Aorta (tissue), 5 donors: ENCODE measurements at regions not wholly inside any gene's neighbourhood (a gene's known extent, or its start where the extent isn't known, plus 50 kb on each side); places are given as distances from the start of the nearest gene placed in this dataset.

ENCODE experiments used
- ATAC-seq: fragments of 200-7000 bp; cut with Tn5 transposase; one replicate; pipeline ENCODE4 v1.9.1; 2022; ENCODE audit warnings: moderate library complexity; ENCODE audit not compliant: low FRiP score
- DNase-seq, 2 donors: peaks; one replicate each; pipeline ENCODE4 v3.0.0-alpha.2; 2020
- H3K27ac ChIP-seq, 2 donors: one replicate each; pipeline ENCODE4 v1.5.1; 2013; ENCODE audit warnings: low read length in 2 of 2, mild to moderate bottlenecking in 2 of 2, moderate library complexity in 2 of 2, control low read depth in 1 of 2, inconsistent platforms in 1 of 2, low read depth in 1 of 2
- H3K27me3 ChIP-seq, 2 donors: one replicate each; pipeline ENCODE4 v1.6.1; 2013; ENCODE audit warnings: control low read depth in 1 of 2, low read length in 1 of 2, mild to moderate bottlenecking in 1 of 2, moderate library complexity in 1 of 2; ENCODE audit not compliant: insufficient read depth in 2 of 2, control insufficient read depth in 1 of 2
- H3K36me3 ChIP-seq, 2 donors: one replicate each; pipeline ENCODE4 v1.6.1; 2013; ENCODE audit warnings: control low read depth in 1 of 2, low read length in 1 of 2, mild to moderate bottlenecking in 1 of 2; ENCODE audit not compliant: insufficient read depth in 2 of 2, control insufficient read depth in 1 of 2
- H3K4me1 ChIP-seq, 2 donors: one replicate each; pipeline ENCODE4 v1.6.1; 2013; ENCODE audit warnings: low read length in 2 of 2, control low read depth in 1 of 2, mild to moderate bottlenecking in 1 of 2, moderate library complexity in 1 of 2; ENCODE audit not compliant: insufficient read depth in 2 of 2, control insufficient read depth in 1 of 2
- H3K4me3 ChIP-seq, 2 donors: one replicate each; pipeline ENCODE4 v1.5.1; 2013; ENCODE audit warnings: low read length in 2 of 2, control low read depth in 1 of 2, mild to moderate bottlenecking in 1 of 2
- H3K9me3 ChIP-seq: one replicate; pipeline ENCODE4 v1.6.1; 2013; ENCODE audit warnings: mild to moderate bottlenecking, low read length; ENCODE audit not compliant: control insufficient read depth
- WGBS, 2 donors: extraction: QIAGEN DNeasy Blood & Tissue Kit; methylation state at CpG; one replicate each; pipeline ENCODE4 v1.1.7; 2013; 5-methylcytosine and 5-hydroxymethylcytosine counted together
- intact Hi-C, 2 donors: fragments of 100-400 bp; cut with DNase I; formaldehyde crosslinking; loops; one replicate each; pipeline versions ENCODE4 v1.14.2 to v1.15.0; 2022
- donor health status: healthy with polysubstance abuse.
- donor health status: Bipolar disorder and iron deficiency.
- donor health status: DM: no; HTN: no; CAD: no.
- donor health status: DM: no; HTN: no; CAD: no.
- donor health status: DM: yes; HTN: yes; CAD: no.

- ATAC-seq, result no peak
- no peak overlapping the region for H3K27ac ChIP-seq
Measured at GRCh38 chr7:25481891-25482290, 253.6 kb upstream of the NPVF start.

GRCh38 chr7:25482631-25483030 lies 254.3 kb upstream of the NPVF start:
- Histone ChIP-seq H3K9me3 (no peaks in the 10 kb centered on the region), H3K36me3 (no peaks in the 10 kb centered on the region), H3K4me1 (peaks cover 0 to 1% of the 10 kb centered on the region in 2 donors), H3K4me3 (no peak overlapping the region), H3K27me3 (no peaks in the 10 kb centered on the region), H3K27ac (no peak overlapping the region)
- no peak for ATAC-seq
- intact Hi-C loops, result no loop called here
- DNase-seq, result no peak

More at GRCh38 chr7:25481891-25482290, 253.6 kb upstream of the NPVF start:
- Histone ChIP-seq H3K4me3 (no peak overlapping the region), H3K36me3 (no peaks in the 10 kb centered on the region), H3K9me3 (no peaks in the 10 kb centered on the region), H3K4me1 (peaks cover 0 to 1% of the 10 kb centered on the region in 2 donors), H3K27me3 (no peaks in the 10 kb centered on the region)
- DNase-seq, result no peak
- intact Hi-C loops, result no loop called here

- intact Hi-C loops, result no loop called here
- H3K4me1 ChIP-seq, result peaks cover 0 to 1% of the 10 kb centered on the region in 2 donors
- H3K4me3 ChIP-seq, result no peak overlapping the region
- H3K27me3 ChIP-seq, result no peaks in the 10 kb centered on the region
- H3K27ac ChIP-seq, result no peak overlapping the region
- no peak for DNase-seq
- no peaks in the 10 kb centered on the region for H3K36me3 ChIP-seq
- WGBS, 2 donors, result 56 to 77% methylated on average over 1 of the region's 1 CpG
- no peak for ATAC-seq
- H3K9me3 ChIP-seq, result no peaks in the 10 kb centered on the region
Measured at GRCh38 chr7:25485026-25485425, 256.7 kb upstream of the NPVF start.

- Histone ChIP-seq H3K36me3 (no peaks in the 10 kb centered on the region), H3K9me3 (no peaks in the 10 kb centered on the region), H3K4me1 (peaks cover 0 to 1% of the 10 kb centered on the region in 2 donors), H3K27ac (no peak overlapping the region), H3K27me3 (no peaks in the 10 kb centered on the region), H3K4me3 (no peak overlapping the region)
- 57 to 58% methylated on average over 2 of the region's 2 CpGs for WGBS, 2 donors
- intact Hi-C loops, result no loop called here
- no peak for DNase-seq
- no peak for ATAC-seq
Measured at GRCh38 chr7:25486656-25487055, 258.4 kb upstream of the NPVF start.

GRCh38 chr7:25493805-25494366 lies 265.6 kb upstream of the NPVF start:
- Histone ChIP-seq H3K4me1 (no peaks in the 10 kb centered on the region), H3K9me3 (no peaks in the 10 kb centered on the region), H3K36me3 (no peaks in the 10 kb centered on the region), H3K27ac (no peak overlapping the region), H3K4me3 (no peak overlapping the region), H3K27me3 (no peaks in the 10 kb centered on the region)
- ATAC-seq (no peak), DNase-seq (no peak)
- WGBS, 2 donors, result 92 to 95% methylated on average over 8 of the region's 8 CpGs
- intact Hi-C loops, result no loop called here

GRCh38 chr7:25494896-25495295 lies 266.6 kb upstream of the NPVF start:
- no peaks in the 10 kb centered on the region for H3K4me1 ChIP-seq
- H3K27me3 ChIP-seq, result no peaks in the 10 kb centered on the region
- no peak overlapping the region for H3K27ac ChIP-seq
- DNase-seq, result no peak
- intact Hi-C loops, result no loop called here
- WGBS, 2 donors, result 98 to 100% methylated on average over 2 of the region's 2 CpGs
- no peaks in the 10 kb centered on the region for H3K9me3 ChIP-seq
- H3K4me3 ChIP-seq, result no peak overlapping the region
- no peak for ATAC-seq
- no peaks in the 10 kb centered on the region for H3K36me3 ChIP-seq

- intact Hi-C loops, result no loop called here
- 52 to 55% methylated on average over 11 of the region's 11 CpGs for WGBS, 2 donors
- DNase-seq, result no peak
- no peak overlapping the region for H3K4me3 ChIP-seq
- no peaks in the 10 kb centered on the region for H3K4me1 ChIP-seq
- H3K27ac ChIP-seq, result no peak overlapping the region
- H3K9me3 ChIP-seq, result no peaks in the 10 kb centered on the region
- ATAC-seq, result peak; percentile 41
- H3K27me3 ChIP-seq, result no peaks in the 10 kb centered on the region
- no peaks in the 10 kb centered on the region for H3K36me3 ChIP-seq
Measured at GRCh38 chr7:25495342-25496250, 267.3 kb upstream of the NPVF start.

- H3K4me3 ChIP-seq, result no peak overlapping the region
- ATAC-seq, result no peak
- intact Hi-C loops, result no loop called here
- no peak for DNase-seq
- H3K9me3 ChIP-seq, result no peaks in the 10 kb centered on the region
- no peaks in the 10 kb centered on the region for H3K27me3 ChIP-seq
- no peaks in the 10 kb centered on the region for H3K36me3 ChIP-seq
- no peak overlapping the region for H3K27ac ChIP-seq
- 95 to 97% methylated on average over 11 of the region's 11 CpGs for WGBS, 2 donors
- H3K4me1 ChIP-seq, result no peaks in the 10 kb centered on the region
Measured at GRCh38 chr7:25496476-25497368, 268.4 kb upstream of the NPVF start.
